ENCODE measurements at regions not wholly inside any gene's neighbourhood (a gene's known extent, or its start where the extent isn't known, plus 50 kb on each side); places are given as distances from the start of the nearest gene placed in this dataset.

GRCh38 chr21:20661246-20661645 lies 337.0 kb upstream of the NCAM2 start:
- Histone ChIP-seq H3K4me3 (no peak overlapping the region), H3K27me3 (no peaks in the 10 kb centered on the region), H3K27ac (replicated peaks in 1 of 4) (no peak overlapping the region), H3K36me3 (no peaks in the 10 kb centered on the region), H3K9me3 (no peaks in the 10 kb centered on the region), H3K4me1 (no peaks in the 10 kb centered on the region)
- TF ChIP-seq CTCF (IDR thresholded peaks at IDR 0.05) (no peak), POLR2A (IDR thresholded peaks at IDR 0.05; ENCODE audit: low read depth) (no peak), EP300 (IDR thresholded peaks at IDR 0.05) (no peak), POLR2AphosphoS5 (IDR thresholded peaks at IDR 0.05) (no peak)
- WGBS, result 74% methylated on average over 4 of the region's 4 CpGs
- DNase-seq (ENCODE audit: extremely low spot score), result no peak
- intact Hi-C loops (cut with DNase I), result no loop called here

GRCh38 chr21:20661745-20662422 lies 336.3 kb upstream of the NCAM2 start:
- Histone ChIP-seq H3K36me3 (no peaks in the 10 kb centered on the region), H3K4me3 (no peak overlapping the region), H3K27ac (replicated peaks in 1 of 4) (no peak overlapping the region), H3K4me1 (no peaks in the 10 kb centered on the region), H3K27me3 (no peaks in the 10 kb centered on the region), H3K9me3 (no peaks in the 10 kb centered on the region)
- no peak for DNase-seq (ENCODE audit: extremely low spot score)
- intact Hi-C loops (cut with DNase I), result no loop called here
- TF ChIP-seq POLR2A (IDR thresholded peaks at IDR 0.05; ENCODE audit: low read depth), result no peak

- H3K27me3 ChIP-seq, result no peaks in the 10 kb centered on the region
- DNase-seq (ENCODE audit: extremely low spot score), result no peak
- H3K36me3 ChIP-seq, result no peaks in the 10 kb centered on the region
- WGBS, result 47% methylated on average over 2 of the region's 2 CpGs
- H3K27ac ChIP-seq (replicated peaks in 1 of 4), result no peak overlapping the region
- H3K4me1 ChIP-seq, result no peaks in the 10 kb centered on the region
- no peaks in the 10 kb centered on the region for H3K9me3 ChIP-seq
- no peak overlapping the region for H3K4me3 ChIP-seq
- intact Hi-C loops (cut with DNase I), result no loop called here
- TF ChIP-seq CTCF (IDR thresholded peaks at IDR 0.05) (no peak), POLR2A (IDR thresholded peaks at IDR 0.05; ENCODE audit: low read depth) (no peak), POLR2AphosphoS5 (IDR thresholded peaks at IDR 0.05) (no peak), EP300 (IDR thresholded peaks at IDR 0.05) (no peak)
Measured at GRCh38 chr21:20662514-20662913, 335.7 kb upstream of the NCAM2 start.

- Histone ChIP-seq H3K4me1 (no peaks in the 10 kb centered on the region), H3K36me3 (no peaks in the 10 kb centered on the region), H3K27me3 (no peaks in the 10 kb centered on the region), H3K9me3 (peaks cover 0 to 3% (median 0%) of the 10 kb centered on the region in 4 donors), H3K27ac (replicated peaks in 1 of 4) (no peak overlapping the region), H3K4me3 (no peak overlapping the region)
- DNase-seq (ENCODE audit: extremely low spot score), result no peak
- no peak for TF ChIP-seq POLR2A (IDR thresholded peaks at IDR 0.05; ENCODE audit: low read depth)
- no peak for TF ChIP-seq CTCF (IDR thresholded peaks at IDR 0.05)
- TF ChIP-seq EP300 (IDR thresholded peaks at IDR 0.05), result no peak
- no peak for TF ChIP-seq POLR2AphosphoS5 (IDR thresholded peaks at IDR 0.05)
- 63% methylated on average over 2 of the region's 2 CpGs for WGBS
- intact Hi-C loops (cut with DNase I), result no loop called here
Measured at GRCh38 chr21:20667931-20668330, 330.3 kb upstream of the NCAM2 start.

- Histone ChIP-seq H3K36me3 (no peaks in the 10 kb centered on the region), H3K9me3 (no peaks in the 10 kb centered on the region), H3K27ac (replicated peaks in 1 of 4) (no peak overlapping the region), H3K4me3 (no peak overlapping the region), H3K27me3 (no peaks in the 10 kb centered on the region), H3K4me1 (no peaks in the 10 kb centered on the region)
- intact Hi-C loops (cut with DNase I), result no loop called here
- TF ChIP-seq POLR2A (IDR thresholded peaks at IDR 0.05; ENCODE audit: low read depth) (no peak), POLR2AphosphoS5 (IDR thresholded peaks at IDR 0.05) (no peak), EP300 (IDR thresholded peaks at IDR 0.05) (no peak), CTCF (IDR thresholded peaks at IDR 0.05) (no peak)
- DNase-seq (ENCODE audit: extremely low spot score), result no peak
- WGBS, result 84% methylated on average over 1 of the region's 1 CpG
Measured at GRCh38 chr21:20685475-20685874, 312.7 kb upstream of the NCAM2 start.
